Mesothelial cell of epicardium (in vitro differentiated cells): ENCODE measurements at regions not wholly inside any gene's neighbourhood (a gene's known extent, or its start where the extent isn't known, plus 50 kb on each side); places are given as distances from the start of the nearest gene placed in this dataset.

Experiments used
- DNase-seq, 2 experiments: peaks; one replicate each; pipeline ENCODE4 v3.0.0; 2021; ENCODE audit warnings: low spot score in 2 of 2; ENCODE audit not compliant: unreplicated experiment in 2 of 2
- H3K27ac Mint-ChIP-seq: 2 replicates; pipeline ENCODE4 v1.8.0; 2021; ENCODE audit warnings: mixed read lengths
- H3K27me3 Mint-ChIP-seq: 2 replicates; pipeline ENCODE4 v1.8.0; 2021; ENCODE audit warnings: low read depth, mixed read lengths
- H3K36me3 Mint-ChIP-seq: 2 replicates; pipeline ENCODE4 v1.8.0; 2021; ENCODE audit warnings: mixed read lengths
- H3K4me1 Mint-ChIP-seq: 2 replicates; pipeline ENCODE4 v1.8.0; 2021; ENCODE audit warnings: mixed read lengths
- H3K4me3 Mint-ChIP-seq: 2 replicates; pipeline ENCODE4 v1.8.0; 2021; ENCODE audit warnings: mild to moderate bottlenecking, moderate library complexity, mixed read lengths
- H3K9me3 Mint-ChIP-seq: 2 replicates; pipeline ENCODE4 v1.8.0; 2021; ENCODE audit warnings: mixed read lengths
- CTCF ChIP-seq: fragments of 200-600 bp; sonication (generic); IDR thresholded peaks from one replicate; pipeline ENCODE4 v1.5.0; 2021; ENCODE audit warnings: antibody characterized with exemption; ENCODE audit not compliant: unreplicated experiment

- no peak for TF ChIP-seq CTCF
- no peak for DNase-seq
- no peak overlapping the region for H3K4me3 Mint-ChIP-seq
- no peaks in the 10 kb centered on the region for H3K36me3 Mint-ChIP-seq
- H3K27ac Mint-ChIP-seq, result no peak overlapping the region
- no peaks in the 10 kb centered on the region for H3K4me1 Mint-ChIP-seq
- H3K27me3 Mint-ChIP-seq, result peaks cover 6% of the 10 kb centered on the region
- H3K9me3 Mint-ChIP-seq, result no peaks in the 10 kb centered on the region
Observed at GRCh38 chr3:13262493-13263211, 157.5 kb downstream of the NUP210 start.

- DNase-seq, result no peak
- Mint-ChIP-seq H3K4me1 (no peaks in the 10 kb centered on the region), H3K9me3 (no peaks in the 10 kb centered on the region), H3K36me3 (no peaks in the 10 kb centered on the region), H3K27ac (no peak overlapping the region), H3K4me3 (no peak overlapping the region), H3K27me3 (peaks cover 9% of the 10 kb centered on the region)
- no peak for TF ChIP-seq CTCF
Observed at GRCh38 chr3:13261892-13262291, 158.2 kb downstream of the NUP210 start.

- Mint-ChIP-seq H3K27me3 (peaks cover 9% of the 10 kb centered on the region), H3K9me3 (no peaks in the 10 kb centered on the region), H3K4me1 (no peaks in the 10 kb centered on the region), H3K36me3 (no peaks in the 10 kb centered on the region), H3K4me3 (no peak overlapping the region), H3K27ac (no peak overlapping the region)
- no peak for DNase-seq
- no peak for TF ChIP-seq CTCF
Observed at GRCh38 chr3:13261104-13261830, 158.9 kb downstream of the NUP210 start.

GRCh38 chr3:13260259-13261103 lies 159.6 kb downstream of the NUP210 start:
- Mint-ChIP-seq H3K27ac (no peak overlapping the region), H3K36me3 (no peaks in the 10 kb centered on the region), H3K4me3 (no peak overlapping the region), H3K4me1 (no peaks in the 10 kb centered on the region), H3K27me3 (peaks cover 6% of the 10 kb centered on the region), H3K9me3 (no peaks in the 10 kb centered on the region)
- DNase-seq, result no peak
- TF ChIP-seq CTCF, result no peak

GRCh38 chr3:13259831-13260230 lies 160.3 kb downstream of the NUP210 start:
- no peaks in the 10 kb centered on the region for H3K9me3 Mint-ChIP-seq
- no peak overlapping the region for H3K27ac Mint-ChIP-seq
- no peak for TF ChIP-seq CTCF
- H3K27me3 Mint-ChIP-seq, result peaks cover 7% of the 10 kb centered on the region
- no peaks in the 10 kb centered on the region for H3K4me1 Mint-ChIP-seq
- no peak for DNase-seq
- no peak overlapping the region for H3K4me3 Mint-ChIP-seq
- H3K36me3 Mint-ChIP-seq, result no peaks in the 10 kb centered on the region
